SK-N-SH (cell line): ENCODE measurements at regions not wholly inside any gene's neighbourhood (a gene's known extent, or its start where the extent isn't known, plus 50 kb on each side); places are given as distances from the start of the nearest gene placed in this dataset.

Source experiments
- CTCF ChIA-PET: fragments of 300-600, 350-600 bp; formaldehyde crosslinking; extraction: SDS; loops from one replicate; lab custom pipeline; 2021; lab: Yijun Ruan, JAX
- POLR2A ChIA-PET: fragments of 350-600 bp; sonication (Branson Sonifier 250); formaldehyde crosslinking; extraction: SDS; loops from one replicate; lab custom pipeline; 2020; ENCODE audit warnings: antibody characterized with exemption, inconsistent platforms; lab: Yijun Ruan, JAX
- DNase-seq: peaks from one replicate; pipeline ENCODE4 v3.0.0; 2012
- H2AFZ ChIP-seq: fragments of 200-600 bp; sonication (generic); 2 replicates; pipeline ENCODE4 v1.8.1; 2016; ENCODE audit warnings: antibody characterized with exemption, mild to moderate bottlenecking, low read depth
- H3F3A ChIP-seq: fragments of 200-600 bp; sonication (generic); replicated peaks from 2 replicates; pipeline ENCODE3; 2016; ENCODE audit warnings: antibody characterized with exemption, mild to moderate bottlenecking; ENCODE audit not compliant: insufficient read depth
- H3K27ac ChIP-seq, 2 experiments: fragments of 200-500 bp in 1 of 2; fragments of 200-600 bp in 1 of 2; sonication (Bioruptor generic) in 1 of 2; sonication (generic), shearing (Covaris generic) in 1 of 2; 2 replicates each; pipeline versions ENCODE4 v1.5.1 to v1.6.1; 2014 to 2016; ENCODE audit warnings: low read depth in 2 of 2, inconsistent platforms in 1 of 2, low read length in 1 of 2, mild to moderate bottlenecking in 1 of 2, mixed read lengths in 1 of 2
- H3K27me3 ChIP-seq: fragments of 200-600 bp; sonication (generic), shearing (Covaris generic); 2 replicates; pipeline ENCODE4 v1.6.1; 2016; ENCODE audit warnings: mixed run types; ENCODE audit not compliant: insufficient read depth
- H3K36me3 ChIP-seq, 2 experiments: fragments of 200-500 bp in 1 of 2; fragments of 200-600 bp in 1 of 2; sonication (Bioruptor generic) in 1 of 2; sonication (generic) in 1 of 2; replicated peaks in 1 of 2; 2 replicates each; pipeline versions ENCODE3 to v1.5.1; 2014 to 2016; ENCODE audit warnings: low read length in 1 of 2, mild to moderate bottlenecking in 1 of 2; ENCODE audit not compliant: insufficient read depth in 2 of 2, control insufficient read depth in 1 of 2
- H3K4me1 ChIP-seq, 2 experiments: fragments of 200-500 bp in 1 of 2; fragments of 200-600 bp in 1 of 2; sonication (Bioruptor generic) in 1 of 2; sonication (generic), shearing (Covaris generic) in 1 of 2; 2 replicates each; pipeline versions ENCODE4 v1.5.1 to v1.6.1; 2014 to 2016; ENCODE audit warnings: low read depth in 1 of 2, low read length in 1 of 2, mixed run types in 1 of 2; ENCODE audit not compliant: insufficient read depth in 2 of 2, control insufficient read depth in 1 of 2
- H3K4me2 ChIP-seq: fragments of 200-600 bp; sonication (generic), shearing (Covaris generic); 2 replicates; pipeline ENCODE4 v1.6.1; 2017; ENCODE audit warnings: mixed run types
- H3K4me3 ChIP-seq, 2 experiments: fragments of 200-500 bp in 1 of 2; fragments of 200-600 bp in 1 of 2; sonication (Bioruptor generic) in 1 of 2; sonication (generic), shearing (Covaris generic) in 1 of 2; 2 replicates each; pipeline versions ENCODE4 v1.5.1 to v1.8.1; 2014 to 2016; ENCODE audit warnings: low read depth in 2 of 2, inconsistent platforms in 1 of 2, low read length in 1 of 2, mild to moderate bottlenecking in 1 of 2, mixed read lengths in 1 of 2, moderate library complexity in 1 of 2
- H3K79me2 ChIP-seq: fragments of 200-600 bp; sonication (generic); 2 replicates; pipeline ENCODE4 v1.8.1; 2017; ENCODE audit warnings: mild to moderate bottlenecking; ENCODE audit not compliant: insufficient read depth
- H3K9ac ChIP-seq: fragments of 200-600 bp; sonication (generic); 2 replicates; pipeline ENCODE4 v1.6.1; 2017; ENCODE audit warnings: mixed run types
- H3K9me2 ChIP-seq: fragments of 200-600 bp; sonication (generic); 2 replicates; pipeline ENCODE4 v1.6.1; 2017; ENCODE audit warnings: mixed run types
- H3K9me3 ChIP-seq: fragments of 200-600 bp; sonication (generic); 2 replicates; pipeline ENCODE4 v1.6.1; 2017; ENCODE audit warnings: mixed run types, mild to moderate bottlenecking, moderate library complexity
- H4K20me1 ChIP-seq: fragments of 200-600 bp; sonication (generic); 2 replicates; pipeline ENCODE4 v1.6.1; 2017; ENCODE audit warnings: mild to moderate bottlenecking, mixed run types; ENCODE audit not compliant: insufficient read depth
- ELF1 ChIP-seq: IDR thresholded peaks from 2 replicates; pipeline ENCODE4 v1.4.0; 2012
- FOSL2 ChIP-seq: IDR thresholded peaks from 2 replicates; pipeline ENCODE4 v1.4.0; 2012; ENCODE audit warnings: low read depth, mild to moderate bottlenecking, moderate library complexity, borderline replicate concordance
- GATA2 ChIP-seq: sonication (generic); formaldehyde crosslinking; IDR thresholded peaks from 2 replicates; pipeline ENCODE4 v1.5.0; 2020; ENCODE audit warnings: mild to moderate bottlenecking, missing genetic modification reagents
- MXI1 ChIP-seq: IDR thresholded peaks from 2 replicates; pipeline ENCODE4 v1.6.1; 2012; ENCODE audit warnings: mild to moderate bottlenecking, low read depth, low read length, improper control_type of control experiment
- NFIC ChIP-seq: IDR thresholded peaks from 2 replicates; pipeline ENCODE4 v1.4.0; 2012; ENCODE audit warnings: borderline replicate concordance
- RCOR1 ChIP-seq: fragments of 150-350 bp; IDR thresholded peaks from 2 replicates; pipeline ENCODE4 v1.6.1; 2017; ENCODE audit warnings: antibody characterized with exemption, low read length
- RXRA ChIP-seq: IDR thresholded peaks from 2 replicates; pipeline ENCODE4 v1.4.0; 2012; ENCODE audit warnings: low read depth, mild to moderate bottlenecking, borderline replicate concordance
- SIN3A ChIP-seq: IDR thresholded peaks from 2 replicates; pipeline ENCODE4 v1.6.1; 2012; ENCODE audit warnings: low read depth, mild to moderate bottlenecking, low read length, moderate library complexity, borderline replicate concordance
- TCF12 ChIP-seq: IDR thresholded peaks from 2 replicates; pipeline ENCODE4 v1.4.0; 2012
- WGBS: methylation state at CpG from one replicate; pipeline ENCODE4 v1.1.6; 2017; ENCODE audit warnings: low lambda C conversion rate; 5-methylcytosine and 5-hydroxymethylcytosine counted together
- TF ChIP-seq, protein P1 (sequence below): IDR thresholded peaks from 2 replicates; pipeline ENCODE4 v1.4.0; 2012; ENCODE audit warnings: low read depth, borderline replicate concordance
- TF ChIP-seq, protein P2 (sequence below): IDR thresholded peaks from 2 replicates; pipeline ENCODE4 v1.4.0; 2012; ENCODE audit warnings: low read depth
- TF ChIP-seq, protein P3 (sequence below): IDR thresholded peaks from 2 replicates; pipeline ENCODE4 v1.4.0; 2012; ENCODE audit warnings: low read depth, borderline replicate concordance
- TF ChIP-seq, protein P4 (sequence below): IDR thresholded peaks from 2 replicates; pipeline ENCODE4 v1.6.1; 2012; ENCODE audit warnings: mild to moderate bottlenecking, low read depth, low read length, moderate library complexity
- TF ChIP-seq, protein P5 (sequence below): fragments of 150-350 bp; IDR thresholded peaks from 2 replicates; pipeline ENCODE4 v1.6.1; 2016; ENCODE audit warnings: mild to moderate bottlenecking, low read depth, low read length

DNA sequence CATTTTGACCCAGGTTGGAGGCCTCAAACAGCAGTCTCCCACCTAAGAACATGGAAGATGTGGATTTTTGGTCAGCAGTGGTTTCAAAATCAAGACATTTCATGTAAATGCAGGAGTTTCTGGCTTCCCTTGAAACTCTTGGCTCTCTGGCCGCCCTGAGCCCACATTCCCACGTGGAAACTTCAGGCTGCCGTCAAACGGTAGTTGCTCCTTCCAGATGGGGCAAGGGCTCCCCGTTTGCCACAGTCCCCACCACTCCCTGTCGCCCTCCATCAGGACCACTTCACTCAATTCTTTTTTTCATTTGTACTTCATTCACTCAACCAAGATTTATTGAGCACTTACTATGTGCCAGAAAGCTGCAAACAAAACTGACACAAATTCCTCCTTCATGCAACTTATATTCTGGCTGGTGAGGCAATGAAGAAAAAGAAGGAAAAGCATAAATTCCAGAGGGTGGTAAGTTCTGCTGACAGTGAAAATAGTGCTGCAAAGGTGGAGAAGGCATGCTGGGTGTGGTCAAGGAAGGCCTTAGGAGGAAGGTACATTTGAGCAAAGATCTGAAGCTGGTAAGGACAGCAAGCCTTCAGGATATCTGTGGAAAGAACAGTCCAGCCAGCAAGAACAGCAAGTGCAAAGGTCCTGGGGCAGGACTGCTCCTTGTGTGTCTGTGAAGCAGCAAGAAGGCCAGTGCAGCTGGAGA is 62.9 kb upstream of the PTPN1 start:
- peaks cover 0 to 4% of the 10 kb centered on the region in 2 experiments; a peak in 2 of 4 replicates for H3K4me1 ChIP-seq
- peaks cover under 1% of the 10 kb centered on the region for H3F3A ChIP-seq
- no peak overlapping the region for H3K4me2 ChIP-seq
- POLR2A ChIA-PET: no interaction called here
- TF ChIP-seq GATA2 (CRISPR knock-in tag) (no peak), TCF12 (no peak), SIN3A (no peak), RCOR1 (no peak), NFIC (no peak), RXRA (no peak), FOSL2 (no peak), MXI1 (no peak), ELF1 (no peak)
- TF ChIP-seq, protein P1, sequence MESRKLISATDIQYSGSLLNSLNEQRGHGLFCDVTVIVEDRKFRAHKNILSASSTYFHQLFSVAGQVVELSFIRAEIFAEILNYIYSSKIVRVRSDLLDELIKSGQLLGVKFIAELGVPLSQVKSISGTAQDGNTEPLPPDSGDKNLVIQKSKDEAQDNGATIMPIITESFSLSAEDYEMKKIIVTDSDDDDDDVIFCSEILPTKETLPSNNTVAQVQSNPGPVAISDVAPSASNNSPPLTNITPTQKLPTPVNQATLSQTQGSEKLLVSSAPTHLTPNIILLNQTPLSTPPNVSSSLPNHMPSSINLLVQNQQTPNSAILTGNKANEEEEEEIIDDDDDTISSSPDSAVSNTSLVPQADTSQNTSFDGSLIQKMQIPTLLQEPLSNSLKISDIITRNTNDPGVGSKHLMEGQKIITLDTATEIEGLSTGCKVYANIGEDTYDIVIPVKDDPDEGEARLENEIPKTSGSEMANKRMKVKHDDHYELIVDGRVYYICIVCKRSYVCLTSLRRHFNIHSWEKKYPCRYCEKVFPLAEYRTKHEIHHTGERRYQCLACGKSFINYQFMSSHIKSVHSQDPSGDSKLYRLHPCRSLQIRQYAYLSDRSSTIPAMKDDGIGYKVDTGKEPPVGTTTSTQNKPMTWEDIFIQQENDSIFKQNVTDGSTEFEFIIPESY: no peak
- TF ChIP-seq, protein P2, sequence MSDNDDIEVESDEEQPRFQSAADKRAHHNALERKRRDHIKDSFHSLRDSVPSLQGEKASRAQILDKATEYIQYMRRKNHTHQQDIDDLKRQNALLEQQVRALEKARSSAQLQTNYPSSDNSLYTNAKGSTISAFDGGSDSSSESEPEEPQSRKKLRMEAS: no peak
- TF ChIP-seq, protein P3, sequence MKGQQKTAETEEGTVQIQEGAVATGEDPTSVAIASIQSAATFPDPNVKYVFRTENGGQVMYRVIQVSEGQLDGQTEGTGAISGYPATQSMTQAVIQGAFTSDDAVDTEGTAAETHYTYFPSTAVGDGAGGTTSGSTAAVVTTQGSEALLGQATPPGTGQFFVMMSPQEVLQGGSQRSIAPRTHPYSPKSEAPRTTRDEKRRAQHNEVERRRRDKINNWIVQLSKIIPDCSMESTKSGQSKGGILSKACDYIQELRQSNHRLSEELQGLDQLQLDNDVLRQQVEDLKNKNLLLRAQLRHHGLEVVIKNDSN: no peak
- TF ChIP-seq, protein P4, sequence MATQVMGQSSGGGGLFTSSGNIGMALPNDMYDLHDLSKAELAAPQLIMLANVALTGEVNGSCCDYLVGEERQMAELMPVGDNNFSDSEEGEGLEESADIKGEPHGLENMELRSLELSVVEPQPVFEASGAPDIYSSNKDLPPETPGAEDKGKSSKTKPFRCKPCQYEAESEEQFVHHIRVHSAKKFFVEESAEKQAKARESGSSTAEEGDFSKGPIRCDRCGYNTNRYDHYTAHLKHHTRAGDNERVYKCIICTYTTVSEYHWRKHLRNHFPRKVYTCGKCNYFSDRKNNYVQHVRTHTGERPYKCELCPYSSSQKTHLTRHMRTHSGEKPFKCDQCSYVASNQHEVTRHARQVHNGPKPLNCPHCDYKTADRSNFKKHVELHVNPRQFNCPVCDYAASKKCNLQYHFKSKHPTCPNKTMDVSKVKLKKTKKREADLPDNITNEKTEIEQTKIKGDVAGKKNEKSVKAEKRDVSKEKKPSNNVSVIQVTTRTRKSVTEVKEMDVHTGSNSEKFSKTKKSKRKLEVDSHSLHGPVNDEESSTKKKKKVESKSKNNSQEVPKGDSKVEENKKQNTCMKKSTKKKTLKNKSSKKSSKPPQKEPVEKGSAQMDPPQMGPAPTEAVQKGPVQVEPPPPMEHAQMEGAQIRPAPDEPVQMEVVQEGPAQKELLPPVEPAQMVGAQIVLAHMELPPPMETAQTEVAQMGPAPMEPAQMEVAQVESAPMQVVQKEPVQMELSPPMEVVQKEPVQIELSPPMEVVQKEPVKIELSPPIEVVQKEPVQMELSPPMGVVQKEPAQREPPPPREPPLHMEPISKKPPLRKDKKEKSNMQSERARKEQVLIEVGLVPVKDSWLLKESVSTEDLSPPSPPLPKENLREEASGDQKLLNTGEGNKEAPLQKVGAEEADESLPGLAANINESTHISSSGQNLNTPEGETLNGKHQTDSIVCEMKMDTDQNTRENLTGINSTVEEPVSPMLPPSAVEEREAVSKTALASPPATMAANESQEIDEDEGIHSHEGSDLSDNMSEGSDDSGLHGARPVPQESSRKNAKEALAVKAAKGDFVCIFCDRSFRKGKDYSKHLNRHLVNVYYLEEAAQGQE: no peak
- TF ChIP-seq, protein P5, sequence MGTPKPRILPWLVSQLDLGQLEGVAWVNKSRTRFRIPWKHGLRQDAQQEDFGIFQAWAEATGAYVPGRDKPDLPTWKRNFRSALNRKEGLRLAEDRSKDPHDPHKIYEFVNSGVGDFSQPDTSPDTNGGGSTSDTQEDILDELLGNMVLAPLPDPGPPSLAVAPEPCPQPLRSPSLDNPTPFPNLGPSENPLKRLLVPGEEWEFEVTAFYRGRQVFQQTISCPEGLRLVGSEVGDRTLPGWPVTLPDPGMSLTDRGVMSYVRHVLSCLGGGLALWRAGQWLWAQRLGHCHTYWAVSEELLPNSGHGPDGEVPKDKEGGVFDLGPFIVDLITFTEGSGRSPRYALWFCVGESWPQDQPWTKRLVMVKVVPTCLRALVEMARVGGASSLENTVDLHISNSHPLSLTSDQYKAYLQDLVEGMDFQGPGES: no peak
- H3K27me3 ChIP-seq: no peaks in the 10 kb centered on the region
- CTCF ChIA-PET: interaction anchor here (1.0 kb wide), 1 partner anchor 141 kb away, joined by 3 read pairs; no protein-coding TSS in a partner anchor
- no peak for DNase-seq
- H2AFZ ChIP-seq: no peak overlapping the region
- no peak overlapping the region for H3K4me3 ChIP-seq
- no peaks in the 10 kb centered on the region for H4K20me1 ChIP-seq
- H3K9me2 ChIP-seq: no peaks in the 10 kb centered on the region
- WGBS: 77% methylated on average over 6 of the region's 6 CpGs
- no peaks in the 10 kb centered on the region for H3K9me3 ChIP-seq
- no peaks in the 10 kb centered on the region for H3K36me3 ChIP-seq
- H3K27ac ChIP-seq: no peak overlapping the region
- no peak overlapping the region for H3K9ac ChIP-seq
- no peaks in the 10 kb centered on the region for H3K79me2 ChIP-seq
